Testis (tissue), 2 donors: ENCODE measurements at regions not wholly inside any gene's neighbourhood (a gene's known extent, or its start where the extent isn't known, plus 50 kb on each side); places are given as distances from the start of the nearest gene placed in this dataset.

ENCODE experiments used
- POLR2A ChIP-seq: fragments of 450-650 bp; IDR thresholded peaks from one replicate; pipeline ENCODE4 v1.6.1; 2017; ENCODE audit warnings: antibody characterized with exemption, mild to moderate bottlenecking, moderate library complexity
- TF ChIP-seq, protein P1 (sequence below), 3 experiments: fragments of 450-650 bp in 2 of 3; fragments of 200-600 bp in 1 of 3; sonication (generic) in 1 of 3; IDR thresholded peaks; one replicate each; pipeline ENCODE4 v1.5.1; 2016 to 2019; ENCODE audit warnings: antibody characterized with exemption in 3 of 3, mild to moderate bottlenecking in 2 of 3, moderate library complexity in 1 of 3

DNA sequence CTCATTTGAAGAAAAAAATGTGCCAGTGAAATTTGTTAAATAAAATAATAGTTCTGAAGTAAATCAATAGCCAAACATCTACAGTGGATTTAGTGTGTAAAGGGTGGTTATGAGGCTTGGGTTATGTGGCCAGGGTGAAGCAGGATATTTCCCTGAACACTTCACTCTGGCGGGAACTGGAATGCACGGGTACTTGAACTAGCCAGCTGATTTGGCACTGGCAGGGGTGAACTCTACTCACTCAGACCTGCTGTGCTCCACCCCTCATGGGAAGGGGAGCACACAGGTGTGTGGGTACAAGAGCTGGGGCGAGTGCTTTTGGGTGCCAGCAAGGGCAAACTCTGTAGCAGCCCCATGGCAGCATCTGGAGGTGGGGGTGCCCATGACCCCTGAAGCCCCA is 278.2 kb downstream of the CALCRL start:
- TF ChIP-seq POLR2A, result no peak
- TF ChIP-seq, protein P1, sequence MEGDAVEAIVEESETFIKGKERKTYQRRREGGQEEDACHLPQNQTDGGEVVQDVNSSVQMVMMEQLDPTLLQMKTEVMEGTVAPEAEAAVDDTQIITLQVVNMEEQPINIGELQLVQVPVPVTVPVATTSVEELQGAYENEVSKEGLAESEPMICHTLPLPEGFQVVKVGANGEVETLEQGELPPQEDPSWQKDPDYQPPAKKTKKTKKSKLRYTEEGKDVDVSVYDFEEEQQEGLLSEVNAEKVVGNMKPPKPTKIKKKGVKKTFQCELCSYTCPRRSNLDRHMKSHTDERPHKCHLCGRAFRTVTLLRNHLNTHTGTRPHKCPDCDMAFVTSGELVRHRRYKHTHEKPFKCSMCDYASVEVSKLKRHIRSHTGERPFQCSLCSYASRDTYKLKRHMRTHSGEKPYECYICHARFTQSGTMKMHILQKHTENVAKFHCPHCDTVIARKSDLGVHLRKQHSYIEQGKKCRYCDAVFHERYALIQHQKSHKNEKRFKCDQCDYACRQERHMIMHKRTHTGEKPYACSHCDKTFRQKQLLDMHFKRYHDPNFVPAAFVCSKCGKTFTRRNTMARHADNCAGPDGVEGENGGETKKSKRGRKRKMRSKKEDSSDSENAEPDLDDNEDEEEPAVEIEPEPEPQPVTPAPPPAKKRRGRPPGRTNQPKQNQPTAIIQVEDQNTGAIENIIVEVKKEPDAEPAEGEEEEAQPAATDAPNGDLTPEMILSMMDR (IDR thresholded peaks at IDR 0.05), result no peak
